PFSK-1 (cell line): ENCODE measurements at regions not wholly inside any gene's neighbourhood (a gene's known extent, or its start where the extent isn't known, plus 50 kb on each side); places are given as distances from the start of the nearest gene placed in this dataset.

Experiments
- FOXP2 ChIP-seq: optimal IDR thresholded peaks from 2 replicates; pipeline ENCODE3; 2011; ENCODE audit warnings: borderline replicate concordance, control low read depth, inconsistent platforms; ENCODE audit not compliant: insufficient read depth; ENCODE audit errors: extremely low read length, extremely low read depth
- POLR2AphosphoS5 ChIP-seq: IDR thresholded peaks from 2 replicates; pipeline ENCODE4 v1.6.1; 2012; ENCODE audit warnings: low read depth, mild to moderate bottlenecking, control low read depth, low read length, moderate library complexity
- REST ChIP-seq, 2 experiments: IDR thresholded peaks; 2 replicates each; pipeline versions ENCODE4 v1.6.1 to v1.8.0; 2011 to 2012; ENCODE audit warnings: low read depth in 2 of 2, low read length in 2 of 2, control low read depth in 1 of 2, inconsistent platforms in 1 of 2, mild to moderate bottlenecking in 1 of 2, moderate library complexity in 1 of 2; ENCODE audit not compliant: insufficient read depth in 1 of 2
- SIN3A ChIP-seq: IDR thresholded peaks from 2 replicates; pipeline ENCODE4 v1.6.1; 2012; ENCODE audit warnings: mild to moderate bottlenecking, low read length, moderate library complexity, borderline replicate concordance; ENCODE audit not compliant: insufficient read depth
- TAF1 ChIP-seq: IDR thresholded peaks from 2 replicates; pipeline ENCODE4 v1.6.1; 2012; ENCODE audit warnings: low read length, control low read depth, borderline replicate concordance; ENCODE audit not compliant: insufficient read depth

- TF ChIP-seq POLR2AphosphoS5, result no peak
Observed at GRCh38 chr6:101117393-101118135, 236.4 kb upstream of the ASCC3 start.

GRCh38 chr6:101118136-101118396 is 236.9 kb upstream of the ASCC3 start:
- no peak for TF ChIP-seq REST (IDR thresholded peaks at IDR 0.05; ENCODE audit: insufficient read depth in 1 of 2, low read depth in 2 of 2, low read length in 2 of 2)
- TF ChIP-seq FOXP2, result no peak
- no peak for TF ChIP-seq SIN3A
- no peak for TF ChIP-seq POLR2AphosphoS5
- no peak for TF ChIP-seq TAF1

- TF ChIP-seq TAF1 (no peak), FOXP2 (no peak), POLR2AphosphoS5 (no peak), REST (IDR thresholded peaks at IDR 0.05; ENCODE audit: insufficient read depth in 1 of 2, low read depth in 2 of 2, low read length in 2 of 2) (no peak), SIN3A (no peak)
Observed at GRCh38 chr6:101120747-101121146, 239.6 kb upstream of the ASCC3 start.

- no peak for TF ChIP-seq POLR2AphosphoS5
- TF ChIP-seq REST (IDR thresholded peaks at IDR 0.05; ENCODE audit: insufficient read depth in 1 of 2, low read depth in 2 of 2, low read length in 2 of 2), result no peak
- TF ChIP-seq SIN3A, result no peak
- no peak for TF ChIP-seq FOXP2
- no peak for TF ChIP-seq TAF1
Observed at GRCh38 chr6:101125380-101125971, 244.3 kb upstream of the ASCC3 start.

- TF ChIP-seq TAF1 (no peak), FOXP2 (no peak), SIN3A (no peak), REST (IDR thresholded peaks at IDR 0.05; ENCODE audit: insufficient read depth in 1 of 2, low read depth in 2 of 2, low read length in 2 of 2) (no peak), POLR2AphosphoS5 (no peak)
Observed at GRCh38 chr6:101126501-101126900, 245.4 kb upstream of the ASCC3 start.
